Motor neuron (in vitro differentiated cells): ENCODE measurements at regions not wholly inside any gene's neighbourhood (a gene's known extent, or its start where the extent isn't known, plus 50 kb on each side); places are given as distances from the start of the nearest gene placed in this dataset.
A peak's percentile ranks its signal among the peaks of the same experiment; 100 is the strongest.

Source experiments
- ATAC-seq, 8 experiments: fragments of 200-7000 bp; cut with Tn5 transposase; replicated peaks in 6 of 8; 2 replicates each; pipeline ENCODE4 v1.8.0; 2021; ENCODE audit warnings: mild to moderate bottlenecking in 8 of 8, moderate library complexity in 8 of 8
- H3K27ac ChIP-seq, 2 donors: fragments of 250-450 bp; sonication (Bioruptor Pico); 2 replicates each; pipeline ENCODE4 v1.9.0; 2021; ENCODE audit warnings: antibody characterized with exemption in 2 of 2, mild to moderate bottlenecking in 2 of 2, moderate library complexity in 1 of 2
- H3K4me1 ChIP-seq, 2 donors: fragments of 250-450 bp; sonication (Bioruptor Pico); replicated peaks in 1 of 2; 2 replicates each; pipeline ENCODE4 v1.6.1; 2021; ENCODE audit warnings: antibody characterized with exemption in 2 of 2, mild to moderate bottlenecking in 2 of 2, moderate library complexity in 1 of 2
- H3K4me3 ChIP-seq, 5 donors: fragments of 250-450 bp; sonication (Bioruptor Pico); 2 replicates each; pipeline ENCODE4 v1.9.0; 2021; ENCODE audit warnings: antibody characterized with exemption in 5 of 5, mild to moderate bottlenecking in 5 of 5, moderate library complexity in 4 of 5
- WGBS, 10 experiments: fragments of 450-650 bp; shearing (Covaris generic); methylation state at CpG; one replicate each; pipeline ENCODE4 v1.0.0; 2022; 5-methylcytosine and 5-hydroxymethylcytosine counted together
- in situ Hi-C, 9 experiments: fragments of 400-800 bp; cut with MboI; loops; one replicate each; pipeline ENCODE4 v1.15.0; 2021; ENCODE audit warnings: low sequenced_read_pairs in 9 of 9, low pct_unique_long_range_greater_than_20kb in 2 of 9; ENCODE audit not compliant: unreplicated experiment in 9 of 9

DNA sequence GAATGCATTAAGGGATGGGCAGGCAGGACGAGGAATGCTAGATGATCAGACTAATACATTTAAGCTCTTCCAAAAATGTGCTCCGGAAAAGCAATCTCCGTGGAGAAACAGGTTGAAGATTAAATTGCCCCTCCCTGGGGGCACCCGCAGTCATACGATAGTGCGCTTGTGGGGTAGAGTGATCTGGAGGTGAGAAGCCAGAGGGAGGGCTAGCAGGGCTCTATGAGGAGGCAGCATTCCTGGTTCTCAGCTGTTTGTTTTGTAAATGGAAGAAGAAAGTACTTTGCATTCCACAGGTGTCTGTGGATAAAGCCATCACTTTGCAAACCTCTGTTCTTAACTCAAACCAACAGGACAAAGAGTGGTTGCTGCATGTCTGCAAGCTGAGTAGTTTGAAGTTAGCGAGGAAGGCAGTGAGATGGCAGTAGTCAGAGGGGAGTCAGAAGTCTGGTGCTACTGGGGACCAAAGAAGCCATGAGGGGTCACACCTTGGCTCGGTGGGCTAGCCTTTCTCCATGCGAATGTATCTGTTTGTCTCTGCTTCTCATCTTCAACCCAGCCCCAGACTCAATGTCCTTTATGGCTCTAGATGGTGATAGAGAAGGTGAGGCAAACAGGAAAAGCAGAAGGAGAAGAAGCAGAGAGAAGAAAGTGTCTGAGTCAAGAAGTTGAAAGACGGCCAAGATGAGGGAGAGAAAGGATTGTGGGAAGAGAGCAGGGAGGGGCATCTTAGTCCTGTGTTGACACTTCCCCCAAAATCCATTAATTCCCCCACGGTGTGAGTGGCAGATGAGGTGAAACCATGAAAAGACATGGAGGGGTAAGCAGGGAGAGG is 65.2 kb upstream of the GJA8 start:
- H3K27ac ChIP-seq, result no peak overlapping the region
- peak in 2 of 8 experiments; percentile 76 to 80 for ATAC-seq
- peaks cover 0 to 8% of the 10 kb centered on the region in 2 donors for H3K4me1 ChIP-seq
- no peak overlapping the region for H3K4me3 ChIP-seq
- 14 to 79% (median 58%) methylated on average over 3 to 11 of the region's 11 CpGs for WGBS, 10 experiments
- in situ Hi-C loops, result no loop called here

DNA sequence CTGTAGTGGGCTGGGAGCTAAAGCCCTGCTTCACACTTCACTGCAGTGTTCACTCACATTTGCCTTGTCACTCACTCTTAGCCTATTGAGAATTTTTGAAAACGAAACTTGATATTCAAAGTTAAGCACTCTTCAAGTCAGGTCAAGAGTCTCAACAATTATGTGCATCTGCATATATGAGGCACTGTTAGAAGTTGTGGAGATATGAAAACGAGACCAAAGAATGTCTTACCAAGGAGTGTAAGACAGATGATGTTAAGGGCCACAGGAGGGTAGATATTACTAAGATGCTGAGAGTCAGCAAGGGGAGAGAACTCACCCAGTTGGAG is 64.7 kb upstream of the GJA8 start:
- no peak overlapping the region for H3K27ac ChIP-seq
- in situ Hi-C loops, result no loop called here
- 0 to 100% (median 56%) methylated on average over 1 to 2 of the region's 2 CpGs; no CpG with 5 or more reads in 1 of the 10 experiments for WGBS, 10 experiments

DNA sequence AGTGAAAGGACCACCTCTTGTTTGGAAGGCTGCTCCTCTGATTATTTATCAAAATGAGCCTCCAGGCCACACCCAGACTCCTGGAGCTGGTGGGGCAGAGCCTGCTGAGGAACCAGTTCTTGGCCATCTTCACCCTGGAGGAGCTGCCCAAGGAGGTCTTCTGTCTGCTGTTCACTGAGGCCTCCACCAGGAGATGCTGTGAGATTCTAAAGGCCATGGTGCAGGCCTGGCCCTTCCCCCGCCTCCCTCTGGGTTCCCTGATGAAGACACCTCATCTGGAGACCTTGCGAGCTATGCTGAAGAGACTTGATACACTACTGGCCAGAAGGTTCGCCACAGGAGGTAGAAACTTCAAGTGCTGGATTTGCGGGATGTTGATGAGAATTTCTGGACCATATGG is 61.7 kb upstream of the GJA8 start:
- ATAC-seq, result peak in 3 of 8 experiments; percentile 21 to 75 (median 26)
- in situ Hi-C loops, result no loop called here
- no peak overlapping the region for H3K27ac ChIP-seq
- H3K4me1 ChIP-seq, result no peaks in the 10 kb centered on the region
- no peak overlapping the region for H3K4me3 ChIP-seq
- 0 to 100% (median 75%) methylated on average over 1 to 4 of the region's 4 CpGs; no CpG with 5 or more reads in 4 of the 10 experiments for WGBS, 10 experiments

More for the DNA sequence above, 64.7 kb upstream of the GJA8 start:
- peaks cover 0 to 8% of the 10 kb centered on the region in 2 donors for H3K4me1 ChIP-seq
- no peak overlapping the region for H3K4me3 ChIP-seq
- peak in 3 of 8 experiments; percentile 16 to 91 (median 87) for ATAC-seq

DNA sequence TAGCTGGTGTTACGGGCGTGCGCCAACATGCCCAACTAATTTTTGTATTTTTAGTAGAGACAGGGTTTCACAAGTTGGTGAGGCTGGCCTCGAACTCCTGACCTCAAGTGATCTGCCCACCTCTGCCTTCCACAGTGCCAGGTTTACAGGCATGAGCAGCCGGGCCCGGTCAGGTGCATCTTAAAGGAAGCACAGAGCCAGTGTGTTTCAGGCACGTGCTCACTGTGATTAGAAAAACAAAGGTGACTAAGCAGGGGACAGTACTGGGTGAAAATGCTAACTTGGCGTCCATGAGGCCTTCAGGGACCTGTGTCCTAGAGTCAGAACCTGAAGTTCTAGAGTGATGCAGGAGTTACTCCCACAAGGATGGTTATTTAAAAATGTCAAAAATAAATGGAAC is 60.0 kb upstream of the GJA8 start:
- no peaks in the 10 kb centered on the region for H3K4me1 ChIP-seq
- WGBS, 10 experiments, result 29 to 100% (median 86%) methylated on average over 1 to 8 of the region's 8 CpGs; no CpG with 5 or more reads in 2 of the 10 experiments
- H3K4me3 ChIP-seq, result no peak overlapping the region
- ATAC-seq, result no peak
- H3K27ac ChIP-seq, result no peak overlapping the region
- in situ Hi-C loops, result no loop called here

DNA sequence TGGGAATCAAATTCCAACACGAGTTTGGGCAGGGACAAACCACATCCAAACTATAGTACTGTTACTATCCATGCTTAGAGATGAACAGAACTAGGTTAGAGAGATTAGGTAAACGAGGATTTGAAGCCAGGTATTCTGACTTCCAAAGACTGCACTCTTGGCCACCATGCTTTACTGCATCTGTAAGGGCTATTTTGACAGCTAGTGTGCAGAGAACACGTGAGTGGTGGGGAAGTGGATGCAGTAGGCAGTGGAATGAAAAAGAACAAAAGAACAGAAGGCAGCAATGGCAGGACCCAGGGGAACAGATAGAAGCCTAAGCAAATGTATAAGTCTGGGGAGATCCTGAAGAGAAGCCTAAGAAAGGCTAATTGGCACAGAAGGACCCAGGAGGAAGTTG is 59.1 kb upstream of the GJA8 start:
- no peak for ATAC-seq
- 0 to 83% (median 75%) methylated on average over 1 to 3 of the region's 3 CpGs for WGBS, 10 experiments
- Histone ChIP-seq H3K4me1 (peaks cover 0 to under 1% of the 10 kb centered on the region in 2 donors), H3K27ac (no peak overlapping the region), H3K4me3 (no peak overlapping the region)
- in situ Hi-C loops, result no loop called here

DNA sequence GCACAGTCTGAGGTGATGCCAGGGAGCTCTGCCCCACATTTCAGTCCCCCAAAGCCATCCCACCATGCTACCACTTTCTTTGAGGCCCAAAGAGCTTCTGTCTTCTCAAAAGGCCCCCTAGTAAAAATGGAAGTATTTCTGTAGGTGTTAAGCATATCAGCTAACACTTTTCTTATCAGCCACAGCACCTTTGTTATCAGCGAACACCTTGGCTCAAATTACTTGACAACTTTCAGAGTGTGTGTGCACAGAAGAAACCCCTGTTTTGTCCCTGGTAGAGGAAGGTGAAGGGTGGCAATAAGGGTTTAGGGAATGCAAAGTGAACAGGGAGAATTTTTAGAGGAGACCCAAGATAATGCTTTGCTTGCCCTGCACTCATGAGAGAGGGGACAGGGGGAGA is 54.8 kb upstream of the GJA8 start:
- Histone ChIP-seq H3K27ac (no peak overlapping the region), H3K4me3 (no peak overlapping the region), H3K4me1 (peaks cover 5 to 11% of the 10 kb centered on the region in 2 donors)
- 14 to 100% (median 100%) methylated on average over 1 of the region's 1 CpG; no CpG with 5 or more reads in 4 of the 10 experiments for WGBS, 10 experiments
- in situ Hi-C loops, result no loop called here
- ATAC-seq, result no peak

DNA sequence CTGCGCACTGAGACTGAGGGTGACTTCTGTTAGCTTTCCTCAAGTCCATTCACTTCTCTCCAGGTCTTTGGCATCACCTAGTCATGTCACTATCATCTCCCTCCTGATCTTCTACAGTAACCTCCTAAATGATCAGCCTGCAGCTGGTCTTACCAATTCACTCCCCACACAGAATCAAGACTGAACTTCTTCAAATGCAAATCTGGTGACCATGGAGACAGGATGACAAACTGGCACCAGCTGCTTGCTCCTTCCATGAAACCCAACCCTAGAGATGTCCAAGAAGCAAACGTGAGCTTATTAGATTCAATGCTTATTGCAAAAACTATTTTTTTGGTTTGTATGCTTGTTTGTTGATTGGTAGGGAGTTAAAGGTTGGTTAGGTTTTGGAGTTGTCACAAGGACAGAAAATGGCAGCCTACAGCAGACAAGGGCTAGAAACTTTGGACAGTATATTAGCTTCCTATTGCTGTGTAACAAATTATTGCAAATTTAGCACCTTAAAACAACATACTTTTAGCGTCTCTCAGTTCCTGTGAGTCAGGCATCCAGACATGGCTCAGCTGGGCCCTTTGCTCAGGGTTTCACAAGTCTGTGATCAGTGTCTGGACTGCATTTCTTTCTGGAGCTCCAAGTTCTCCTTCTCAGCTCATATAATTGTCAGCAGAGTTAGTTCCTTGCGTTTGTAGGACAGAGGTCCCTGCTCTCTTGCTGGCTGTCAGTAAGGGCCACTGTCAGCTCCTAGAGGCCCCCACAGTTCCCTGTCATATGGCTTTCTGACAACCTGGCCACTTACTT is 53.3 kb upstream of the GJA8 start:
- Histone ChIP-seq H3K4me1 (peaks cover 5 to 18% of the 10 kb centered on the region in 2 donors), H3K4me3 (no peak overlapping the region), H3K27ac (no peak overlapping the region)
- WGBS, 10 experiments, result 28 to 100% (median 61%) methylated on average over 1 to 4 of the region's 4 CpGs
- ATAC-seq, result peak; percentile 28 to 93 (median 70)
- in situ Hi-C loops, result no loop called here

DNA sequence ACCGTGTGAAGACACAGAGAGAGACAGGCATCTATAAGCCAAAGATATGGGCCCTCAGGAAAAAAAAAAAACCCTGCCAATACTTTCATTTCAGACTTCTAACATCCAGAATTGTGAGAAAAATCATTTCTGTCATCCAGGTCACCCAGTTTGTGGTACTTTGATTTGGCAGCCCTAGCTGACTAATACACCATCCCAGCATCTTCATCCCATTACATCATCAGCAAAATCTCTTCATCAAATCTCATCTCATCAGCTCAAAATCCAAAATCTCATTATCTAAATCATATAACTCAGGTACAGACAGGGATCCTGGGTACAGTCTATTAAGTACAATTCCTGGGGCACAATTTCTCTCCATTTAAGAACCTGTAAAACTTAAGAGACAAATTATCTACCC is 51.9 kb upstream of the GJA8 start:
- in situ Hi-C loops, result loop anchor here in 1 of 9 experiments (25.0 kb wide), 1 partner anchor 113 kb away; no protein-coding TSS in a partner anchor
- ATAC-seq, result peak in 1 of 8 experiments; percentile 36
- 36 to 100% (median 82%) methylated on average over 1 of the region's 1 CpG; no CpG with 5 or more reads in 1 of the 10 experiments for WGBS, 10 experiments

DNA sequence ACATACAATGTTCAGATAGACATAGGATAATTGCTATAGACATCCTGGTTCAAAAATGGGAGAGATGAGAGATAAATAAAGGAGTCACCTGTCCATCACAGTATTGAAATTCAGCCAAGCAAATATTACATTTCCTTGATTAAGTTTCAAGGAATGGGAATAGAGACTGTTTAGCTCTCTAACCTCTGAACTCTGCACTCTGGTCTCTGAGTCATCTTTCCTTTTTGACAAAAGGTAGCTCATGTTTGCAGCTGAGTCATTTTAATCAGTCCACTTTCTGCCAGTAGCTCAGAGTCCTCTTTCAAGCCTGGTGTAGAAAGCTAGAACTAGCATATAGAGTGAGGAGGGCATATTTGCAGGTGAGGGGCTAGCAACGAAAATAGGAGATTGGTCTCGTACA is 51.4 kb upstream of the GJA8 start:
- peaks cover 5 to 21% of the 10 kb centered on the region in 2 donors for H3K4me1 ChIP-seq
- in situ Hi-C loops, result loop anchor here in 1 of 9 experiments (25.0 kb wide), 1 partner anchor 114 kb away; no protein-coding TSS in a partner anchor
- H3K4me3 ChIP-seq, result no peak overlapping the region
- WGBS, 10 experiments, result 0 to 95% (median 75%) methylated on average over 1 to 2 of the region's 2 CpGs; no CpG with 5 or more reads in 2 of the 10 experiments
- H3K27ac ChIP-seq, result no peak overlapping the region
- ATAC-seq, result peak in 2 of 8 experiments; percentile 50 to 58

More for the DNA sequence above, 51.9 kb upstream of the GJA8 start:
- H3K4me1 ChIP-seq, result peaks cover 5 to 21% of the 10 kb centered on the region in 2 donors
- no peak overlapping the region for H3K27ac ChIP-seq
- H3K4me3 ChIP-seq, result no peak overlapping the region

DNA sequence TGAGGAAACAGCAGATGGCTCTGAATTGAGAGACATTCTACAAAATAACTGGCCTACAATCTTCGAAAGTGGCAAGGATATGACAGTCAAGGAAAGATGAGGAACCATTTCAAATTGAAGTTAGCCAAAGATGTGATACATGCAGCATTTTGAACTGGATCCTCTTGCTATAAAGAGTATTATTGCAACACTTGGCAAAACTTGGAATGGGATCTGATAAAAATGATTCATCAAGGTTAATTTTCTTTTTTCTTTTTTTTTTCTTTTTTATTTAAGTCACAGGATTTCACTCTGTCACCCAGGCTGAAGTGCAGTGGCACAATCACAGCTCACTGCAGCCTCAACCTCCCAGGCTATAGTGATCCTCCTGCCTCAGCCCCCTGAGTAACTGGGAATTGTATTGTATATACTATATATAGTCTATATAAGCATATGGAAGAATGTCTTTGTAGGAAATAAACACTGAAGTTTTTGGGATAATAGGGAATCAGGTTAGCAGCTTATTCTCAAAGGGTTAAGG is 49.8 kb upstream of the GJA8 start:
- no peak for ATAC-seq
- 0 to 100% (median 78%) methylated on average over 1 of the region's 1 CpG; no CpG with 5 or more reads in 3 of the 10 experiments for WGBS, 10 experiments
- in situ Hi-C loops, result loop anchor here in 1 of 9 experiments (25.0 kb wide), 1 partner anchor 115 kb away; no protein-coding TSS in a partner anchor
- Histone ChIP-seq H3K4me3 (no peak overlapping the region), H3K4me1 (peaks cover 5 to 21% of the 10 kb centered on the region in 2 donors), H3K27ac (no peak overlapping the region)
